ENCODE measurements at regions not wholly inside any gene's neighbourhood (a gene's known extent, or its start where the extent isn't known, plus 50 kb on each side); places are given as distances from the start of the nearest gene placed in this dataset.

DNA sequence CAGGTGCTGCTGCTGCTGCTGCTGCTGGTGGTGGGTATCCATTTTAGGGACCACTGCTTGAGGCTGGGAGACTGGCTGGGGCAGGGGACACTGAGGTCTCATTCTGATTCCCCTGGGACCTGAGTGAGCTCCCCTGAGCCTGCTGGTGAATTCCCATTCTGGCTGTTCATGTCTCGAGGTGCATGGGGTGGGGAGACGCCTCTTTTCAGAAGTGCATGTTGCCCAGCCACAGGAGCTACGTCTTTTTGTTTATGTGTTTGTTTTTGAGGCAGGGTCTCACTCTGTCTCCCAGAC, 133.4 kb downstream of the RHOU start:
- Histone ChIP-seq H3K4me3 (ENCODE audit: low read depth, low read length) (no peak overlapping the region), H3K9me3 (ENCODE audit: severe bottlenecking) (no peaks in the 10 kb centered on the region), H3K27ac (no peak overlapping the region), H3K27me3 (ENCODE audit: insufficient read depth, low read depth, severe bottlenecking) (no peaks in the 10 kb centered on the region), H3K36me3 (no peaks in the 10 kb centered on the region)
- TF ChIP-seq, protein P1, sequence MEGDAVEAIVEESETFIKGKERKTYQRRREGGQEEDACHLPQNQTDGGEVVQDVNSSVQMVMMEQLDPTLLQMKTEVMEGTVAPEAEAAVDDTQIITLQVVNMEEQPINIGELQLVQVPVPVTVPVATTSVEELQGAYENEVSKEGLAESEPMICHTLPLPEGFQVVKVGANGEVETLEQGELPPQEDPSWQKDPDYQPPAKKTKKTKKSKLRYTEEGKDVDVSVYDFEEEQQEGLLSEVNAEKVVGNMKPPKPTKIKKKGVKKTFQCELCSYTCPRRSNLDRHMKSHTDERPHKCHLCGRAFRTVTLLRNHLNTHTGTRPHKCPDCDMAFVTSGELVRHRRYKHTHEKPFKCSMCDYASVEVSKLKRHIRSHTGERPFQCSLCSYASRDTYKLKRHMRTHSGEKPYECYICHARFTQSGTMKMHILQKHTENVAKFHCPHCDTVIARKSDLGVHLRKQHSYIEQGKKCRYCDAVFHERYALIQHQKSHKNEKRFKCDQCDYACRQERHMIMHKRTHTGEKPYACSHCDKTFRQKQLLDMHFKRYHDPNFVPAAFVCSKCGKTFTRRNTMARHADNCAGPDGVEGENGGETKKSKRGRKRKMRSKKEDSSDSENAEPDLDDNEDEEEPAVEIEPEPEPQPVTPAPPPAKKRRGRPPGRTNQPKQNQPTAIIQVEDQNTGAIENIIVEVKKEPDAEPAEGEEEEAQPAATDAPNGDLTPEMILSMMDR (IDR thresholded peaks at IDR 0.05; ENCODE audit: low read depth, low read length) = no peak
- DNase-seq = no peak

DNA sequence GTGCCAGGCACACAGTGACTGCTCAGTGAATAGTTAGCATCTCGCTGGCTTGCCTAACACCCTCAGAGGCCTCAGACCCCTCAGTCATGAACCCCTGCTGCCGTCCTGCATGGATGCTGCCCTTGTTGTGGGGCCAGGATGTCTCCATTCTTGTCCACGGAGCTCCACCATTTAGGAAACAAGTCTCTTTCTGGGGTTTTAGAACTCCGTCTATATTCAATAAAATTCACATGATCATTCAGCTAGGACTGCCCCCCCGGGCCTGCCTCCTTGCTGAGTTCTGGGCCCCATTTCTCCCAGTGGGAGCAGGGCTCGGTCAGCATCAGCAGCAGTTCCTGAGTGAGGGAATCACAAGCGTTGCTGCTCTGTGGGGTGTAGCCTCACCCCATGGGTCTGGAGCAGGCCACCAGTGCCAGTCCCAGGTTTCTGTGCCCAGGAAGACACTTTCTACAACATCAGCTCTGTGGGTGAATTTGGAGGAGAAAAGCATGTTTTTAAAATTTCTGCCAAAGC, 134.1 kb downstream of the RHOU start:
- H3K27ac ChIP-seq = no peak overlapping the region
- TF ChIP-seq, protein P1 (IDR thresholded peaks at IDR 0.05; ENCODE audit: low read depth, low read length) = no peak
- no peak overlapping the region for H3K4me3 ChIP-seq (ENCODE audit: low read depth, low read length)
- H3K36me3 ChIP-seq = no peaks in the 10 kb centered on the region
- H3K9me3 ChIP-seq (ENCODE audit: severe bottlenecking) = no peaks in the 10 kb centered on the region
- H3K27me3 ChIP-seq (ENCODE audit: insufficient read depth, low read depth, severe bottlenecking) = no peaks in the 10 kb centered on the region
- DNase-seq = no peak

DNA sequence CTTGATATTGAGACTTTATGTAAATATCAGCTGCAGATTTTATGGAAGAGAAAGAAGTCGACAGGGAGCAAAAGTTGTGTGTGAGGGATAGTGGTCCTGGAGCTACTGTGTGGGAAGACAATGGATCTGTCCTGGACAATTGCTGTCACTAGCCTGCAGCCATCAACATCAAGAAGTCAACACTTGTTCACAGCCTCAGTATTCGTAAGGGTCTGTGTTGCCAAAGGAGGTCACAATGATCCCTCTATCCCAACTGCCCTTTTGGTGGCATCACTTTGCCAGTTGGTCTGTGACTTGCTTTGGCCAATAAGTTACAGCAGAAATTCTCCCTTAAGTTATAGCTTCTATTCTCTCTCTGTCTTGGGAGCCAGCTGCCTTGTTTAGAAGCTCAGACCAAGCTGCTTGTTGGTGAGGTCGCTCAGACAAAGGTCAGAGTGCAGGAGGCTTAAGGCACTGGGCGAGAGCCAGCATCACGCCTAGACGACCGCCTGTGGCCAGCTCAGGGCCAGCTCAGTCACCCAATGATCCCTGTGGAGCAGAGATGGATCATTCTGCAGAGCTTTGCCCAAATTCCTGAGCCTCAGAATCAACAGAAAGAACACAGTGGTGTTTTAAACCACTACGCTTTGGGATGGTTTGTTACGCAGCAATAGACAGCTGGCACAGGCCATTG, 134.9 kb downstream of the RHOU start:
- H3K27ac ChIP-seq = no peak overlapping the region
- TF ChIP-seq, protein P1 (IDR thresholded peaks at IDR 0.05; ENCODE audit: low read depth, low read length) = no peak
- no peaks in the 10 kb centered on the region for H3K36me3 ChIP-seq
- no peaks in the 10 kb centered on the region for H3K27me3 ChIP-seq (ENCODE audit: insufficient read depth, low read depth, severe bottlenecking)
- DNase-seq = no peak
- no peak overlapping the region for H3K4me3 ChIP-seq (ENCODE audit: low read depth, low read length)
- no peaks in the 10 kb centered on the region for H3K9me3 ChIP-seq (ENCODE audit: severe bottlenecking)

DNA sequence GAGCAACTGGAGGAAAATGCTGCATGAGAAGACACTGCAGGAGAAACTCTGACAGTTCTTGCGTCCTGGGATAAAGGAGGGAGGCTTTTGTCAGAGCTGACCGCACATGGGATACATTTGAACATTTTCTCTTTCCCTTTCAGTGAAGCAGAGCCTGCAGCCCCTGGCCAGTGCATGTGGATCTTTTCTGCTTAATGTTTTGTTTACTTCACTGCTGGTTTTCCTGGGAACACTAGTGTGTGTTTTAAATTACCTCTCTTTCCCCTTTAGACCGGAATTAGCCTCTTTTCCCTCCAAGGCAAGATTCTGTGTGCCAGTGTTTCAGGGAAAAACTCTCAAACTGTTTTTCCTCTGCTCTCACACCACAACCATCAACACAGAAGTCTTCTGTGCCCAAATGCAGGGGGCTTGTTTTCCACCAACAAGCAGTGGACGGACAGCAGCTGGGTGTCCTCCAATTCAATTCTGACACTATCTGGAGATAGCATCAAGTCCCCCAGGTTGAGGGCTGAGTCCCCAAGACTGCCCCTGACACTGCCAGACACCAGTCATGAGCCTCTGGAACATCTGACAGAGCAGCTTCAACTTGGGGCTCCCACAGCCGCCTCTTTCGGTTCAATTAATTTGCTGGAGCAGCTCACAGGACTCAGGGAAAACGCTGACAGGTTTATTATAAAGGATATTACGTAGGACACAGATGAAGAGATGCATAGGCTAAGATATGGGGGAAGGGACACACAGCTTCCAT, 136.2 kb downstream of the RHOU start:
- no peak overlapping the region for H3K4me3 ChIP-seq (ENCODE audit: low read depth, low read length)
- H3K9me3 ChIP-seq (ENCODE audit: severe bottlenecking) = no peaks in the 10 kb centered on the region
- H3K27ac ChIP-seq = no peak overlapping the region

DNA sequence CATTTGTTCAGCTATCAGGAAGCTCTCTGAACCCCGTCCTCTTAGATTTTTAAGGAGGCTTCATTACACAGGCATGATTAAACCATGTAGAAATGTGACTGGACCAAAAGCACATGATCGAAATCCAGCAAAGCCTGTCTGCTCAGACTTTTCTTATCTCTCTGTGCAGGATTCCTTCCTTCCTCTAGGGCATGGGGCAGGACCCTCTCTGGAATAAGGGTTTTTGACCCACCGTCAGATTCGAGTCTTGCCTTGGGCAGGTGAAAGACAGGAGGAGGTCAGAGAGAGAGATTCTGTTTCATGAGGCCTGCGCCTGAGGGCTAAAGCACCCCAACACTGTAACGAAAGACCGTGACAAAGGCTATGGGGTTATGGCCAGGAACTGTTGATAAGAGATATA, 136.8 kb downstream of the RHOU start:
- no peak for DNase-seq
- TF ChIP-seq, protein P1 (IDR thresholded peaks at IDR 0.05; ENCODE audit: low read depth, low read length) = no peak
- no peak overlapping the region for H3K27ac ChIP-seq
- H3K36me3 ChIP-seq = no peaks in the 10 kb centered on the region
- H3K4me3 ChIP-seq (ENCODE audit: low read depth, low read length) = no peak overlapping the region
- no peaks in the 10 kb centered on the region for H3K9me3 ChIP-seq (ENCODE audit: severe bottlenecking)
- H3K27me3 ChIP-seq (ENCODE audit: insufficient read depth, low read depth, severe bottlenecking) = no peaks in the 10 kb centered on the region

More for the DNA sequence above, 136.2 kb downstream of the RHOU start:
- Histone ChIP-seq H3K36me3 (no peaks in the 10 kb centered on the region), H3K27me3 (ENCODE audit: insufficient read depth, low read depth, severe bottlenecking) (no peaks in the 10 kb centered on the region)
- no peak for DNase-seq
- TF ChIP-seq, protein P1 (IDR thresholded peaks at IDR 0.05; ENCODE audit: low read depth, low read length) = no peak
